T-cell (primary cell): ENCODE measurements at regions not wholly inside any gene's neighbourhood (a gene's known extent, or its start where the extent isn't known, plus 50 kb on each side); places are given as distances from the start of the nearest gene placed in this dataset.
"Not testable (repeated sequence)": the region's sequence is repeated elsewhere in the genome, so short reads cannot be mapped to it uniquely, and the experiment has no call there.

Experiments
- ATAC-seq, 4 experiments: fragments of 200-7000 bp in 3 of 4; fragments of 150-1000 bp in 1 of 4; cut with Tn5 transposase; replicated peaks in 1 of 4; 1 replicate in 3 of 4; 2 replicates in 1 of 4; pipeline ENCODE4 v1.10.0; 2021; ENCODE audit warnings: moderate library complexity in 3 of 4, mild to moderate bottlenecking in 2 of 4, moderate number of reproducible peaks in 1 of 4
- CTCF ChIA-PET, 2 donors: fragments of 300-600 bp; sonication (Branson Sonifier 250); formaldehyde crosslinking; loops; one replicate each; lab custom pipeline; 2022; ENCODE audit warnings: antibody characterized with exemption in 2 of 2; lab: Charles Lee
- POLR2A ChIA-PET, 2 donors: fragments of 300-600 bp; sonication (Branson Sonifier 250); formaldehyde crosslinking; loops; one replicate each; lab custom pipeline; 2022; ENCODE audit warnings: antibody characterized with exemption in 2 of 2; lab: Charles Lee
- DNase-seq, 35 experiments: peaks; one replicate each; pipeline versions ENCODE4 v3.0.0 to v3.0.0-alpha.2; 2013 to 2023
- H3K27ac ChIP-seq: one replicate; pipeline ENCODE4 v1.5.1; 2013; ENCODE audit warnings: low read length
- H3K27me3 ChIP-seq, 2 experiments: replicated peaks in 1 of 2; 1 replicate in 1 of 2; 2 replicates in 1 of 2; pipeline versions ENCODE4 v1.6.1 to v1.7.0; 2013; ENCODE audit warnings: low read length in 1 of 2, mixed read lengths in 1 of 2; ENCODE audit not compliant: control insufficient read depth in 2 of 2, insufficient read depth in 2 of 2; ENCODE audit errors: extremely low read depth in 1 of 2
- H3K36me3 ChIP-seq, 2 donors: 1 replicate in 1 of 2; 2 replicates in 1 of 2; pipeline versions ENCODE4 v1.6.1 to v1.7.0; 2013; ENCODE audit warnings: low read length in 1 of 2; ENCODE audit not compliant: control insufficient read depth in 2 of 2, insufficient read depth in 1 of 2; ENCODE audit errors: extremely low read depth in 1 of 2
- H3K4me1 ChIP-seq, 2 experiments: 1 replicate in 1 of 2; 2 replicates in 1 of 2; pipeline versions ENCODE4 v1.6.1 to v1.7.0; 2013; ENCODE audit warnings: low read length in 2 of 2, mixed read lengths in 1 of 2; ENCODE audit not compliant: insufficient read depth in 2 of 2, control insufficient read depth in 1 of 2; ENCODE audit errors: extremely low read depth in 1 of 2
- H3K4me3 ChIP-seq, 2 donors: 1 replicate in 1 of 2; 2 replicates in 1 of 2; pipeline versions ENCODE4 v1.5.1 to v1.7.0; 2013; ENCODE audit warnings: mild to moderate bottlenecking in 2 of 2, low read length in 1 of 2, moderate library complexity in 1 of 2; ENCODE audit not compliant: control insufficient read depth in 1 of 2; ENCODE audit errors: extremely low read depth in 1 of 2
- H3K9me3 ChIP-seq: 2 replicates; pipeline ENCODE4 v1.7.0; 2013
- H3K27ac Mint-ChIP-seq, 2 donors: one replicate each; pipeline ENCODE4 v1.8.0; 2020 to 2021; ENCODE audit warnings: mild to moderate bottlenecking in 2 of 2, mixed read lengths in 2 of 2
- H3K27me3 Mint-ChIP-seq, 2 donors: one replicate each; pipeline ENCODE4 v1.8.0; 2021 to 2022; ENCODE audit warnings: mixed read lengths in 2 of 2
- H3K36me3 Mint-ChIP-seq: one replicate; pipeline ENCODE4 v1.8.0; 2021; ENCODE audit warnings: mixed read lengths
- H3K4me1 Mint-ChIP-seq, 3 donors: one replicate each; pipeline ENCODE4 v1.8.0; 2020 to 2022; ENCODE audit warnings: mixed read lengths in 3 of 3, mild to moderate bottlenecking in 1 of 3
- H3K4me3 Mint-ChIP-seq, 3 donors: one replicate each; pipeline ENCODE4 v1.8.0; 2020 to 2022; ENCODE audit warnings: mild to moderate bottlenecking in 3 of 3, mixed read lengths in 3 of 3, moderate library complexity in 3 of 3
- H3K9me3 Mint-ChIP-seq, 3 donors: one replicate each; pipeline ENCODE4 v1.8.0; 2020 to 2022; ENCODE audit warnings: mixed read lengths in 3 of 3
- WGBS: methylation state at CpG from one replicate; pipeline ENCODE4 v1.1.5; 2013; ENCODE audit warnings: missing lambda C conversion rate; ENCODE audit not compliant: insufficient coverage; 5-methylcytosine and 5-hydroxymethylcytosine counted together

DNA sequence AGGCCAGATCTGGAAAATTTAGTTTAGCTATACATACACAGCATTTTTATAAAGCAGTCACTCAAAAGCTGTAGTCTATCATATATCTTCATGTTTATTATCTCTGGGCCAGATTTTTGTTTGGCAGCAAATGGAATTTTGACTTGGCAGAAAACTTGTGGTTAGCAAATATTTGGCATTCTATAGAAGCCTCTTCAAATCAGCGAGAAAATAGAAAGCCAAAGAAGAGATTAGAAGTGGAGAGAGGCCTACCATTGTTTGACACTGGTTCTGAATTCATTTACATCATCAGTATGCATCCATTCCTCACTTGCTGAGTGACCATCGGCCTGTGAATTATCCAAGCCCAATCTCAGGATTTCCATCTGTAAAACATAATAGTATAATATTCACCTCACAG lies 1077.6 kb downstream of the GALC start:
- H3K27me3 ChIP-seq = no peaks in the 10 kb centered on the region
- no peak overlapping the region for H3K27ac ChIP-seq
- ChIA-PET POLR2A (no interaction called here), CTCF (no interaction called here)
- H3K4me1 Mint-ChIP-seq = no peaks in the 10 kb centered on the region
- no peak overlapping the region for H3K27ac Mint-ChIP-seq
- peaks cover 0 to 6% (median 4%) of the 10 kb centered on the region in 3 donors for H3K9me3 Mint-ChIP-seq
- no peaks in the 10 kb centered on the region for H3K4me1 ChIP-seq
- no peaks in the 10 kb centered on the region for H3K36me3 Mint-ChIP-seq
- no peak overlapping the region for H3K4me3 ChIP-seq
- no CpG with 5 or more reads among the region's 2 CpGs for WGBS
- H3K4me3 Mint-ChIP-seq = no peak overlapping the region
- ATAC-seq = no peak
- no peaks in the 10 kb centered on the region for H3K36me3 ChIP-seq
- no peaks in the 10 kb centered on the region for H3K27me3 Mint-ChIP-seq
- H3K9me3 ChIP-seq = no peaks in the 10 kb centered on the region
- no peak for DNase-seq

DNA sequence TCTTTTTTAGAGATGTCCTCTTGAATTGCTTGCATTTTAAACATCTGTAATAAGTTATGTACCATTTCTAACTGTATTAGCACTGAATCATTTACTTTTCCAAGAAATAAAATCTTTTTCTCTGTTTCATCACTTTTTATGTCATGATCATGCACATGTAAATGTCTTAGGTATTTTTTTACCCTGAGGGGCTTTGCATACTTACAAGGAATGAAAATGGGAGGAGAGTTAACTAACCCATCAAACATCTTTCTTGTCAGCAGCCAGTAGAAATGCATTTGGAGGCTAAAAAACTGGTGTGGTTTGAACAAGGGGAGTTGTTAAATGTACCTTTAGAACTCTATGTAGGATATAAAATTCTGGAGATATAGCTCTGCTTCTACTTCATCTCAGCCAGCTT lies 1080.3 kb downstream of the GALC start:
- CTCF ChIA-PET = no interaction called here
- no peak overlapping the region for H3K27ac ChIP-seq

DNA sequence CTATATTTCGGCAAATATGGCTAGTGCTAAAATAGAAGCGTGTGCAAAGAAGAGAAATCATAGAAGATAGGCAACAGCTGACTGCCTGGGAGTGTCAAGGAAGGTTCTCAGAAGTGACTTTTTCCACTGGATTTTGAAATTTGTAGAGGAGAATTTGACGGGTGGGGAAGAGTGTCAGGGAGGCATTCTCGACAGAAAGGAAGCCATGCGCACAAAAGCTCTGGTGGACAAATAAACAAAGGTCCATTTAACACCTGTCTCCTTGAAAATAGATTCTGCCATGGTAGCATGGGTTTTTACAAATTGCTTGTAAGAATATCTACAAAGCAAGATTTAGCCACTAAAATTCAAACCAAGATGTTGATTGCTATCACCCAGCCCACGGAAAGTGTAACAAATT lies 1081.5 kb downstream of the GALC start:
- Histone ChIP-seq H3K36me3 (no peaks in the 10 kb centered on the region), H3K4me3 (no peak overlapping the region), H3K27me3 (no peaks in the 10 kb centered on the region), H3K27ac (no peak overlapping the region), H3K4me1 (no peaks in the 10 kb centered on the region), H3K9me3 (no peaks in the 10 kb centered on the region)
- POLR2A ChIA-PET = no interaction called here
- ATAC-seq (no peak), DNase-seq (no peak)
- H3K36me3 Mint-ChIP-seq = no peaks in the 10 kb centered on the region
- H3K27me3 Mint-ChIP-seq = no peaks in the 10 kb centered on the region
- no peak overlapping the region for H3K4me3 Mint-ChIP-seq
- no peaks in the 10 kb centered on the region for H3K4me1 Mint-ChIP-seq
- CTCF ChIA-PET = no interaction called here
- no peak overlapping the region for H3K27ac Mint-ChIP-seq
- H3K9me3 Mint-ChIP-seq = peaks cover 0 to 7% (median 4%) of the 10 kb centered on the region in 3 donors
- WGBS = 90% methylated on average over 2 of the region's 6 CpGs

More for the DNA sequence above, 1080.3 kb downstream of the GALC start:
- H3K36me3 ChIP-seq = no peaks in the 10 kb centered on the region
- no peaks in the 10 kb centered on the region for H3K9me3 ChIP-seq
- no peak overlapping the region for H3K4me3 ChIP-seq
- DNase-seq (no peak), ATAC-seq (no peak)
- no peaks in the 10 kb centered on the region for H3K4me1 Mint-ChIP-seq
- peaks cover 0 to 7% (median 4%) of the 10 kb centered on the region in 3 donors for H3K9me3 Mint-ChIP-seq
- no peaks in the 10 kb centered on the region for H3K27me3 Mint-ChIP-seq
- no peaks in the 10 kb centered on the region for H3K27me3 ChIP-seq
- POLR2A ChIA-PET = no interaction called here
- H3K36me3 Mint-ChIP-seq = no peaks in the 10 kb centered on the region
- no peak overlapping the region for H3K27ac Mint-ChIP-seq
- no peak overlapping the region for H3K4me3 Mint-ChIP-seq
- H3K4me1 ChIP-seq = no peaks in the 10 kb centered on the region

DNA sequence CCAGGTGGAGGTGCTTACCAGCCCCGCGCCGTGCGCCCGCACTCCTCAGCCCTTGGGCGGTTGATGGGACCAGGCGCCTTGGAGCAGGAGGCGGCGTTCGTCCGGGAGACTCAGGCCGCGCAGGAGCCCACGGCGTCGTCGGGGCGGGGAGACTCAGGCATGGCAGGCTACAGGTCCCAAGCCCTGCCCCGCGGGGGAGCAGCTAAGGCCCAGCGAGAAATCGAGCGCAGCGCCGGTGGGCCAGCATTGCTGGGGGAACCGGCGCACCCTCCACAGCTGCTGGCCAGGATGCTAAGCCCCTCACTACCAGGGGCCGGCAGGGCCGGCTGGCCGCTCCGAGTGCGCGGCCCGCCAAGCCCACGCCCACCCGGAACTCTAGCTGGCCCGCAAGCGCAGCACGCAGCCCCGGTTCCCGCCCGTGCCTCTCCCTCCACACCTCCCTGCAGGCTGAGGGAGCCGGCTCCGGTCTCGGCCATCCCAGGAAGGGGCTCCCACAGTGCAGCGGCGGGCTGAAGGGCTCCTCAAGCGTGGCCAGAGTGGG lies 1087.5 kb downstream of the GALC start:
- H3K9me3 ChIP-seq, H3K4me1 Mint-ChIP-seq, ATAC-seq, POLR2A ChIA-PET, H3K36me3 Mint-ChIP-seq, H3K4me3 ChIP-seq, H3K36me3 ChIP-seq, H3K4me3 Mint-ChIP-seq, H3K27me3 Mint-ChIP-seq, H3K27ac Mint-ChIP-seq, H3K9me3 Mint-ChIP-seq, H3K27ac ChIP-seq, DNase-seq, CTCF ChIA-PET, H3K4me1 ChIP-seq, H3K27me3 ChIP-seq: not testable (repeated sequence)
- WGBS = 94% methylated on average over 18 of the region's 48 CpGs

GRCh38 chr14:86902176-86902950 lies 1090.6 kb downstream of the GALC start:
- Histone ChIP-seq H3K4me3 (no peak overlapping the region), H3K27me3 (no peaks in the 10 kb centered on the region), H3K9me3 (no peaks in the 10 kb centered on the region), H3K4me1 (no peaks in the 10 kb centered on the region), H3K27ac (no peak overlapping the region), H3K36me3 (no peaks in the 10 kb centered on the region)
- no peak for DNase-seq
- Mint-ChIP-seq H3K27me3 (no peaks in the 10 kb centered on the region), H3K4me1 (no peaks in the 10 kb centered on the region), H3K4me3 (no peak overlapping the region), H3K27ac (no peak overlapping the region), H3K9me3 (no peaks in the 10 kb centered on the region), H3K36me3 (no peaks in the 10 kb centered on the region)
- POLR2A ChIA-PET = no interaction called here
- 71% methylated on average over 5 of the region's 7 CpGs for WGBS
- no peak for ATAC-seq
- CTCF ChIA-PET = no interaction called here

- H3K4me1 ChIP-seq = no peaks in the 10 kb centered on the region
- H3K9me3 Mint-ChIP-seq = peaks cover 0 to 2% (median 2%) of the 10 kb centered on the region in 3 donors
- H3K9me3 ChIP-seq = no peaks in the 10 kb centered on the region
- DNase-seq (no peak), ATAC-seq (no peak)
- POLR2A ChIA-PET = no interaction called here
- no CpG with 5 or more reads among the region's 4 CpGs for WGBS
- H3K4me3 ChIP-seq = no peak overlapping the region
- no peaks in the 10 kb centered on the region for H3K36me3 ChIP-seq
- H3K36me3 Mint-ChIP-seq = no peaks in the 10 kb centered on the region
- no peaks in the 10 kb centered on the region for H3K27me3 Mint-ChIP-seq
- CTCF ChIA-PET = no interaction called here
- H3K27ac ChIP-seq = no peak overlapping the region
- no peak overlapping the region for H3K27ac Mint-ChIP-seq
- no peaks in the 10 kb centered on the region for H3K4me1 Mint-ChIP-seq
- H3K27me3 ChIP-seq = no peaks in the 10 kb centered on the region
- no peak overlapping the region for H3K4me3 Mint-ChIP-seq
These were observed 1095.1 kb downstream of the GALC start for GRCh38 chr14:86897704-86898513.
